Progenitor cell of endocrine pancreas (in vitro differentiated cells): ENCODE measurements at regions not wholly inside any gene's neighbourhood (a gene's known extent, or its start where the extent isn't known, plus 50 kb on each side); places are given as distances from the start of the nearest gene placed in this dataset.

ENCODE experiments used
- DNase-seq: peaks from one replicate; pipeline ENCODE4 v3.0.0; 2021; ENCODE audit warnings: low spot score; ENCODE audit not compliant: unreplicated experiment
- H3K27ac Mint-ChIP-seq: 2 replicates; pipeline ENCODE4 v1.8.0; 2021; ENCODE audit warnings: mild to moderate bottlenecking, moderate library complexity, mixed read lengths
- H3K27me3 Mint-ChIP-seq: 2 replicates; pipeline ENCODE4 v1.8.0; 2021; ENCODE audit warnings: mixed read lengths
- H3K36me3 Mint-ChIP-seq: 2 replicates; pipeline ENCODE4 v1.8.0; 2022; ENCODE audit warnings: mixed read lengths; ENCODE audit not compliant: insufficient read depth
- H3K4me1 Mint-ChIP-seq: 2 replicates; pipeline ENCODE4 v1.8.0; 2021; ENCODE audit warnings: low read depth, mixed read lengths
- H3K4me3 Mint-ChIP-seq: 2 replicates; pipeline ENCODE4 v1.8.0; 2021; ENCODE audit warnings: low read depth, mild to moderate bottlenecking, moderate library complexity, mixed read lengths
- H3K9me3 Mint-ChIP-seq: 2 replicates; pipeline ENCODE4 v1.8.0; 2021; ENCODE audit warnings: low read depth, mixed read lengths
- TF ChIP-seq, protein P1 (sequence below): fragments of 200-600 bp; sonication (generic); IDR thresholded peaks from one replicate; pipeline ENCODE4 v1.5.0; 2021; ENCODE audit warnings: antibody characterized with exemption, mild to moderate bottlenecking; ENCODE audit not compliant: unreplicated experiment

DNA sequence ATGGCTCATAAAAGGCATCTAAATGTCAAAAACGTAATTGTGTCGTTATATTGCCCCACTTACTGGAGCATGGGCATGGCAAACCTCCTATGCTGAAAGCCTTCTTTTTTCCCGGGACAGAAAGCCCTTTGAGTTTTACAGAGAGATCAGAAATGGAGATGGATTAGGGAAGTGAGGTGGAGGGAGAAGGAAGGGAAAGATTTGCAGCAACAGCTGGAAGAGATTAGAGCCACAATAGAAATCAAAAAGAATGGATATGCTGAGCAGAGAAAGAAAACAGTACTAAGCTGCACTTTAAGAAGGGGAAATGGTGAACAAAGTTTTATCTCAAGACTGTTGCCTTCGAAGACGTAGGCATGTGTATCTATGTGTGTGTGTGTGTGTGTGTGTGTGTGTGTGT is 97.2 kb upstream of the PCGF5 start:
- no peak overlapping the region for H3K27ac Mint-ChIP-seq
- DNase-seq, result no peak
- H3K4me3 Mint-ChIP-seq, result no peak overlapping the region
- TF ChIP-seq, protein P1, sequence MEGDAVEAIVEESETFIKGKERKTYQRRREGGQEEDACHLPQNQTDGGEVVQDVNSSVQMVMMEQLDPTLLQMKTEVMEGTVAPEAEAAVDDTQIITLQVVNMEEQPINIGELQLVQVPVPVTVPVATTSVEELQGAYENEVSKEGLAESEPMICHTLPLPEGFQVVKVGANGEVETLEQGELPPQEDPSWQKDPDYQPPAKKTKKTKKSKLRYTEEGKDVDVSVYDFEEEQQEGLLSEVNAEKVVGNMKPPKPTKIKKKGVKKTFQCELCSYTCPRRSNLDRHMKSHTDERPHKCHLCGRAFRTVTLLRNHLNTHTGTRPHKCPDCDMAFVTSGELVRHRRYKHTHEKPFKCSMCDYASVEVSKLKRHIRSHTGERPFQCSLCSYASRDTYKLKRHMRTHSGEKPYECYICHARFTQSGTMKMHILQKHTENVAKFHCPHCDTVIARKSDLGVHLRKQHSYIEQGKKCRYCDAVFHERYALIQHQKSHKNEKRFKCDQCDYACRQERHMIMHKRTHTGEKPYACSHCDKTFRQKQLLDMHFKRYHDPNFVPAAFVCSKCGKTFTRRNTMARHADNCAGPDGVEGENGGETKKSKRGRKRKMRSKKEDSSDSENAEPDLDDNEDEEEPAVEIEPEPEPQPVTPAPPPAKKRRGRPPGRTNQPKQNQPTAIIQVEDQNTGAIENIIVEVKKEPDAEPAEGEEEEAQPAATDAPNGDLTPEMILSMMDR, result no peak
- H3K27me3 Mint-ChIP-seq, result peaks cover 9% of the 10 kb centered on the region
- peaks cover 2% of the 10 kb centered on the region for H3K4me1 Mint-ChIP-seq
- H3K9me3 Mint-ChIP-seq, result no peaks in the 10 kb centered on the region
- H3K36me3 Mint-ChIP-seq, result no peaks in the 10 kb centered on the region

DNA sequence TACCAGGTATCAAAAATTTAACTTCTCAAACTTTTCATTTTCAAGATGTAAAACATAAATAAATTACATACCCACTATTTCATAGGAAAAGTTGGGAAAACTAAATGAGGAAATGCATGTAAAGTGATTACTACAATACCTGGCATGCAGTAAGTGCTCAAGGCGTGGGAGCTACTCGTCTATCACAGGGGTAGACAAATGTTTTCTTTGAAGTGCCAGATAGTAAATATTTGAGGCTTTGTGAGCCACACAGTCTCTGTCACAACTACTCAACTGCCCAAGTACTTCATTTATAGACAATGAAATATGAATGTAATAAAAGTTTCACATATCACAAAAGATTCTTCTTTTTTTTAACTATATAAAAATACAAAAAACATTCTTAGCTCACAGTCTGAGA is 96.4 kb upstream of the PCGF5 start:
- Mint-ChIP-seq H3K27me3 (peaks cover 9% of the 10 kb centered on the region), H3K27ac (no peak overlapping the region), H3K36me3 (no peaks in the 10 kb centered on the region), H3K9me3 (no peaks in the 10 kb centered on the region), H3K4me1 (peaks cover 2% of the 10 kb centered on the region), H3K4me3 (no peak overlapping the region)
- no peak for DNase-seq
- TF ChIP-seq, protein P1, result no peak

DNA sequence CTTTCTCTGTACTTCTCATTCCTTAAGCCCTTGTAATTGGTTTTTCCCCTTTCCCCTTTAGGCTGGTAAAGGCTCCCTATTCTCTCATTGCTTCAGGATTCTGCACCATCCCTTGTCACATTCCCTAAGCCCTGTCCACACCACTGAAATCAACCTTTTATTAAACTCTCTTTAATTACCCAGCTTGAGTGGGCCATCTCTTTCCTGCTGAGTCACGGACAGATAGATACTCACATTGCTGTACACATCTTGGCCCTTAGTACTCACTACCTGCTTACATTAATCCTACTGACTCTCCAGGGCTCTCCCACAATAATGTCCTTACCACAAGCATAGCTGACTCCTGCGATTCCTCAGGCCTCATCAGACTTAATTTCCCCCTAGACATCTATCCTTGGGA is 94.0 kb upstream of the PCGF5 start:
- H3K4me1 Mint-ChIP-seq, result peaks cover 2% of the 10 kb centered on the region
- TF ChIP-seq, protein P1, result no peak
- no peak overlapping the region for H3K27ac Mint-ChIP-seq
- H3K27me3 Mint-ChIP-seq, result peaks cover 7% of the 10 kb centered on the region
- no peak overlapping the region for H3K4me3 Mint-ChIP-seq
- no peaks in the 10 kb centered on the region for H3K9me3 Mint-ChIP-seq
- H3K36me3 Mint-ChIP-seq, result no peaks in the 10 kb centered on the region
- no peak for DNase-seq

GRCh38 chr10:91127341-91128082 is 93.0 kb upstream of the PCGF5 start:
- Mint-ChIP-seq H3K27me3 (peaks cover 6% of the 10 kb centered on the region), H3K9me3 (no peaks in the 10 kb centered on the region), H3K36me3 (no peaks in the 10 kb centered on the region), H3K27ac (no peak overlapping the region), H3K4me3 (no peak overlapping the region), H3K4me1 (peaks cover 2% of the 10 kb centered on the region)
- no peak for DNase-seq
- TF ChIP-seq, protein P1, result no peak

- TF ChIP-seq, protein P1, result no peak
- Mint-ChIP-seq H3K9me3 (no peaks in the 10 kb centered on the region), H3K27me3 (peaks cover 2% of the 10 kb centered on the region), H3K4me1 (no peaks in the 10 kb centered on the region), H3K4me3 (no peak overlapping the region), H3K27ac (no peak overlapping the region), H3K36me3 (no peaks in the 10 kb centered on the region)
- no peak for DNase-seq
Measured at GRCh38 chr10:91135113-91135512, 85.3 kb upstream of the PCGF5 start.
